NCI-H446 treated with DMSO at 0.1 percent for 48 hours (cell line): ENCODE measurements at regions not wholly inside any gene's neighbourhood (a gene's known extent, or its start where the extent isn't known, plus 50 kb on each side); places are given as distances from the start of the nearest gene placed in this dataset.
A peak's percentile ranks its signal among the peaks of the same experiment; 100 is the strongest.

Experiments
- DNase-seq: peaks from one replicate; lab custom pipeline; 2025; lab: John Stamatoyannopoulos, UW

DNA sequence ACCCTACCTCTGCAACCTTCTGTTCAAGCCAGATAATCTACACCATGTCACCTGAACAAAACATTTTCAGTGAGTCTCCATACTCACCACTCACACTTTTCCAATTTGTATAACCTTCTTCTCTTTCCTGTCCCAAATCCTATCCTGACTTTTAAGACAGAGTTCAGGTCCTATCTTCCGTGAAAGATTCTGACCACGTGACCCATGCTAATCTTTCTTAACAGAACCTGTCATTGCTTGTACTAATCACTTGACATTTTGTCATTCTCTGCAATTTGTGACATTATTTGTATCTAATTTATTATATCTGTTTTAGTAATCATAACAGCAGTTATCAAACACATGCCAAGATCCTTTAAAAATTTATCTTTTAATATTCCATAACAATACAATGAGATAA is 132.5 kb upstream of the PRLR start:
- no peak for DNase-seq

DNA sequence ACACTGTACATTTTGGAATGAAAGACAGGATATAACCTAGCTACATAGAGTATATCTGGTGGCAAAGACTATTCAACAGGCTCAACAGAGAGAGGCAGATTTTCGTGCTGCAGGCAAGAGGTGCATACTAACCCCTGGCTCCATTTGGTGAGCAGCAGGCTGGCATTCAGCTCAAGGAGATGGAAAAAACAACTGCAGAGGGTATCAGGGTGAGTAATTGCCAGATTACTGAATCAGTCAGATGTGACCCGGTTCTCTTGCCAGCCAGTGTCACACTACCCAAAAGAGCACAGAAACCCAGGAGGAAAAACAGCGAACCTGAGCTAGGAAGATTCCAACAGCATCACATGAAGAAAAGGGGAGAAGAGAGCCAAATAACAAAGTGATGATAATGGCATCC is 130.4 kb upstream of the PRLR start:
- DNase-seq, result peak; percentile 47

DNA sequence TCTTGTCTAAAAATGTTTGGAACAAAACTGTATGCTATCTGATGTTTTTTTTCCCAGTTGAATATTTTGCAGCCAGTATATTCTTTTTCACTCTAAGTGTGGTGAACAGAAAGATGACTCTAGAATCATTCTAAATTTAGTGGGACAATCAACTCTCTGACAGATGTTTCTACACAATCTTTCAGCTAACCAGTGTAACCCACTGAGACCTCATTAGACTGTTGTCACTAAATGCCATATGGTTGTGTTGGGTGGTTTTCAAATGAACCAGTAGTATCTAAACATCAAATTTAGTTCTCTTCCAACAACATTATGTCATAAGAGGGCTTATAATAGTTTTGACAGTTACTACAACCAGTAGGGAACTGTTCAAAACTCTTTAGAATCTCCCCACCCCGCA is 129.6 kb upstream of the PRLR start:
- DNase-seq, result peak; percentile 67

DNA sequence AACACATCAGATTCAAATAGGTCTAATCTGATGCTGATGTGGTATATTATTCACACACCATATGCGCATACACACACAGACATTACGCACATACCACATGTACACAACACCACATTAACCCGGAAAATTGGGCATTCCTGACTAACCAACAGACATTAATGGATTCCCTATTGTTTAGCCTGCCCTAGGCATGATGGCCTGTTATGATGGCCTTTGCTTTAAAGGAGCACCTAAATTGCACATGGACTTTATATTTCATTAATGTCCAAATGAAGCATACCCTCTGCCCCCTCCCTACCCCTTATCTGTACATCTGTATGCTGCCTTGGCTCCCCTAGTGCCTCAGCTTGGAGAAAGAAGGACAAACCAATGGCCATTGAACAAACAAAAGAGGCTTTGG is 127.7 kb upstream of the PRLR start:
- no peak for DNase-seq

DNA sequence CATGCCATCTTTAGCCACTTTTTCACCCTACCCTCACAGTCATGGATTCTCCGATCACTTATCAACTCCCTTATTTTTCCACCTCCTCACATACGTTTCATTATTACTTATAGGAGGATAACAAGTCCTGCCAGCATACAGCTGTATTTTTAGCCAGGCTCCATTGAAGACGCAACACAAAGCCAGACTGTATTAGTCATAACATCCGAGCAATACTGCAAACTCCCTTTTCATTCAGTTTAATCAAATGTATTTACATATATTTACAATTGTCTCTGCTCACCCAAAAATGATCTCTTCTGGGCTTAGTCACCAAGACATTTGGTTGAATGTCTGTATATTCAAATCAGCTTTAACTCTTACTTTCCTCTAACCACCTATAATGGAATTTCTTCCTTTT is 126.4 kb upstream of the PRLR start:
- peak; percentile 19 for DNase-seq

DNA sequence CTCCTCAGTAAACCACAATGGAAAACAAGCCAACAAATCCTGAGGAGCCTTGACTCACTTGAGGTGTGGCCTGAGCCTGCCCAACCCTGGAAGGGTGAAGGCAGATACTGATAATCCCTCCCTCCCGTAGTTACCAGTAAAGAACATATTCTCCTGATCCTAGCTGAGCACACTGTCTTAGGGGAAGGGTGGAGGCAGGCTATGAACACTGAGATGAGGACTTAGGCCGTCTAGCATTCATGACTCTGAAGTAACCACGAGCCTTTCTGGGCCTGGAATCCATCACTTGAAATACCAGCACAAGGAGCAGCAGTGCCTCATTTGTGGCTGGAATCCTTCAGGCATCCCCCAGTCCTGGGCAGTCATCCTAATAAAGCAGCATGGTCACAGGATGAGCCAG is 124.5 kb upstream of the PRLR start:
- no peak for DNase-seq

DNA sequence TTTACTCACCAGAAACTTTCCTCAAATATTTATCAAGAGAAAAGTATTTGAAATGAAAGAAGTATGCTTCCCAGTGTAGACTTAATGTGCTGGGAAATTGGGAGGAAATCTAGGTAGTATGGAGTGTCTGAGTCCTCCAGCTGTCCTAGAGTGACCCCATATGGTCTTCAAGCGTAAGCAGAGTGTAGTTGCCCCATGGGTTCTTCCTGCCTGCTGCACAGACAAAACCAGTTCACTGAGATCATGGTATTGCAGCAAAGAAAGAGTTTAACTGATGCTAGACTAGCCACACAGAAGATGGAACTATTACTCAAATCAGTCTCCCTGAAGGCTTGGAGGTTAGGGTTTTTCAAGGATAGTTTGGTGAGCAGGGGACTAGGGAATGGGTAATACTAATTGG is 114.9 kb upstream of the PRLR start:
- no peak for DNase-seq

DNA sequence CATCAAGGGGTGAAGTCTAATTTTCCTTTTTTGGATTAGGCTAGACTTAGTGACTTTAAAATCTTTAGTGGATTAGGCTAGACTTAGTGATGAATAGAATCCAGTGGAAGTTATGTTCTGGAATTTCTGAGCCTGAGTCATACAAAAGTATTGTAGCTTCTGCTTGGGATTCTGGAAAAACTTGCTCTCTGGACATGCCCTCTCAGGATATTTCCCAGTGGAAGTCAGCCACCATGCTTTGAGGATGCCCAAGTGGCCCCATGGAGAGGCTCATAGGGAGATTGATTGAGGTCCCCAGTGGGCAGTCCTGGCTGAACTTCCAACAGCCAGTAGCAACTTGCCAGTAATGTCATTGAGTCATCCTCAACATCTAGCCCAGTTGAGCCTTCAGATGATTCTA is 112.4 kb upstream of the PRLR start:
- DNase-seq, result no peak

DNA sequence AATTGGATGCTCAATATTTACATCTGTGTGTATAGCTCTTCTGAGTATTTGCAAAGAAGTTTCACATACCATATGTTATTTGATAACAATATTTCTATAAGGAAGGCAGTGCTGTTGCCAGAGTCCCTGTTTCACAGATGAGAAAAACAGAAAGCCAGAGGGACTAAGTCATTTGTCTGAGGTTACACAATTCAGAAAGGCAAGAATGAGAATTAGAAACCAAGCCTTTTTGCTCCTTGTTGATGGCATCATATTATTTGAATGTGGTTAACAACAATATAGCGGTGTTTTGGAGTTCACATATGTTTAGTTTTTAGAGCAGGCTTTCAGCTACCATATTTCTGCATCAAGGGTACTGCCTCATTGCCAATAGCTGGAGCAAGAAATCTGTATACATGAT is 110.9 kb upstream of the PRLR start:
- no peak for DNase-seq

DNA sequence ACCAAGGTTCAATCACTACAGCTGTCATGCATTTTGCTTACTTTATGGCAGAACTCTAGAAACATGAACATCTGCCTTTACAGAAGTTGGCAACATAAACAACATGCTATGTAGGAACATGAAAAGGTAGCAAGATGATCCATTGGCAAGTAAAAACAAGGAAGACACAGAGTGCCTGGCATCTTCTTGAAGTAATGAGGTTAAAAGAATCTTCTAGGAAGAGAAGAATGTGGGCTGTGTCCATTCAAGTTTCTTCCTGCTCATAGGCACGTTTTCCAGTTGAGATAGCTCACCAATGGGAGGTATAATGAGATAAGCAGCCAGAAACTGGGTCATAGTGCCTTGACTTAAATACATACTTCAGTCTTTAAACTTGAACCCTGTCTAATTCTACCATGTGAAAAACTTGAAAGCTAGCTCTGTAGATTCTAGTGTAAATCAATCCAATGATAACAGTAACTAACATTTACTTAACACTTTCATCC is 109.4 kb upstream of the PRLR start:
- no peak for DNase-seq

DNA sequence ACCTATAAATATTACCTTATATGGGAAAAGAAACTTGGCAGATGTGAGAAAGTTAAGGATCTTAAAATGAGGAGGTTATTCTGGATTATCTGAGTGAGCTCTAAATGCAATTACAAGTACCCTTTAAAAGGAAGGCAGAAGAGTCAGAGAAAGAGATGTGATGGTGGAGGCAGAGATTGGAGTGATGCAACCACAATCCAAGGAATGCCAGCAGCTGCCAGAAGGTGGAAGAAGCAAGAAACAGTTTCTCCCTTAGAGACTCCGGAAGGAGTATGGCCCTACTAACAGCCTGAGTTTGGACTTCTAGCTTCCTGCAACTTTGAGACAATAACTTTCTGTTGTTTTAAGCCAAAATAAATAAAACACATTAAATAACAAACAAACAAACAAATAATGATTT is 108.7 kb upstream of the PRLR start:
- DNase-seq, result no peak

DNA sequence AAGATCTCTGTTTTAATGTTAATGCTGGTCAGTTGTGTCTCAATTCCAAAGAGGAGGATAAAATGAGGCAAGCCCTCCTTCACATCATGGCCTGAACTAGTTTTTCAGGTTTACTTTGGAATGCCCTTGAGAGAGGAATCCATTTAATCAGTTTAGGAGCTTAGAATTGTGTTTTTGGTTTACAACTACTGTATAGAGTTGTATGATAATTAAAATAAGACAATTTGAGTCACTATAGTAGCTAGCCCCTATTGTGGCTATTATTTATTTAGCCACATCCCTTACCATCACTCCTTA is 107.8 kb upstream of the PRLR start:
- no peak for DNase-seq

DNA sequence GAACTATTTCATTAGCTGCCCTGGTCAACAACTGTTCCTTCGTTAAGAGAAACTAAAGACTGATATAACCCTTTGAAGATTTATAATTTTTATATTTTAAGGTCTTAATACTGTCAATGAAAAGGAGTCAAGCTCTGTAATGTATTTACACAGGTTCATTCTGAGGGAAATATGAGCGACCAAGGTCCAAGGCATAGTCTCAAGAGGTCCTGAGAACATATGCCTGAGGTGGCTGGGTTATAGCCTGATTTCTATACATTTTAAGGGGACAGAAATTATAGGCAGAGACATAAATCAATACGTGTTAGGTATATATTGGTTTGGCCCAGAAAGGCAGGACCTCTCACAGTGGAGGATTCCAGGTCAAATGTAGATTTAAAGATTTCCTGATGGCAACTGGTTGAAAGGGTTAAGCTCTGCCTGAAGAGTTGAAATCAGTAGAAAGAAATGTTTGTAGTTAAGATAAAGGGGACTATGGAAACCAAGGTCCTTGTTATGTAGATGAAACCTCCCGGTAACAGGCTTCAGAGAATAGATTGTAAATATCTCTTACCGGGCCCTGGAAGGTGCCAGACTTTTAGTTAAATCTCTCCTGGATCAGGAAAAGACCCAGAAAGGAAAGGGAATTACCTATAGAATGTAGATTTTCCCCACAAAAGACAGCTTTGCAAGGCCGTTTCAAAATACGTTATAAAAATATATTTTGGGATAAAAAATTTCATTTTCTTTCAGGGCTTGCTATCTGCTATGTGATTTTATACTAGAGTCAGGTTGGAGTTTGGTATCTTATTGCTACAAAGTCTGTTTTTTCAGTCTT is 107.3 kb upstream of the PRLR start:
- DNase-seq, result no peak

DNA sequence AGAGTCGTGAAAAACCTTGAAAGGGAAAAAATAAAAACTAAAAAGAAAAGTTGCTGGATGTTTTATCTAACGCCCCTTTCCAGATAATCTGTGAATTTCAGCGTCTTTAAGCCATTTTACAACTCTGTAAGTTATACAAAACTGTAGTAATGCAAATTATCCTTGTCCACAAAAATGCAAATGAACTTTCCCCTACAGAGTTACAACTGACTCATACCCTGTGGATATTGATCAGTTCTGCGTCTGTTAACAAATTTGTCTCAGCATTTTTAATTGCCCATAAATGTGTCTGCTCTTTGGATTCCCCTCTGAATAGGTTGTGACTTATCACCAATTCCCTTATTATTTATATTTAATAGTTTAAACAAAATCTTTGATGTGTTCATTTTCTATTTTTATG is 105.9 kb upstream of the PRLR start:
- DNase-seq, result no peak

DNA sequence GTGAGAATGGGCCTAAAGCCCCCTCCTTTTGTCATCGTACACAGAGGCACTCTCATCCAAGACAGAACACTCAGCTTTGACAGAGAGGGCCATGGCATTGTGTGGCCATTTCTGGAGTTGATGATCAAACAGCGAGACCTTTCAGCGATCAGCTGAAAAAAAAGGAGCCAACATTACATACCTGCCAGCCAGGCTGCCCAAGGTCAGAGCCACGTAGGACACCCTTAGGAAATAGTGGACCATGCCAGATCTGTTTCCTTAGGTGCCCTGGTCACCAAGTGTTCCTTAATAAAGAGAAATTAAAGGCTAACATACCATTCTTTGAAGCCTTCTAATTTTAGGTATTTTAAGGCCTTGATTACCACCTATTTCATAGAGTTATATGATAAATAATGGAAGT is 105.5 kb upstream of the PRLR start:
- DNase-seq, result no peak

DNA sequence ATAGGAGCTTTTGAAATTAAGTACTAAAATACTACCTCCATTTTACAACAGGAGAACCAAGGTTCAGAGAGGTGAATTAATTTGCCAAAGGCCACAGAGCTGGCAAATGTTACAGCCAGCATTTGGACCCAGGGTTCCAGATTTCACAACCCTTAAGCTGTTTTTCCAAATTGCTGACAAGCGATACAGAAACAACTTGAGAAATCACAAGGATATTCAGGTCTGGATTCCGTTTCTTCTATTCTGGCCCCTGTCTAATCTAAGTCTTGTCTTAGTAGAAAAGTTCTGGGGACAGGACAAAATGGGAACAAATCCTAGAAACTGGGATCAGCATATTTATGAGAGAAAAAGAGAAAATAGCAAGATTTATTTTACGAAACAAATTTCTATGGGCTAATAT is 103.1 kb upstream of the PRLR start:
- DNase-seq, result no peak

DNA sequence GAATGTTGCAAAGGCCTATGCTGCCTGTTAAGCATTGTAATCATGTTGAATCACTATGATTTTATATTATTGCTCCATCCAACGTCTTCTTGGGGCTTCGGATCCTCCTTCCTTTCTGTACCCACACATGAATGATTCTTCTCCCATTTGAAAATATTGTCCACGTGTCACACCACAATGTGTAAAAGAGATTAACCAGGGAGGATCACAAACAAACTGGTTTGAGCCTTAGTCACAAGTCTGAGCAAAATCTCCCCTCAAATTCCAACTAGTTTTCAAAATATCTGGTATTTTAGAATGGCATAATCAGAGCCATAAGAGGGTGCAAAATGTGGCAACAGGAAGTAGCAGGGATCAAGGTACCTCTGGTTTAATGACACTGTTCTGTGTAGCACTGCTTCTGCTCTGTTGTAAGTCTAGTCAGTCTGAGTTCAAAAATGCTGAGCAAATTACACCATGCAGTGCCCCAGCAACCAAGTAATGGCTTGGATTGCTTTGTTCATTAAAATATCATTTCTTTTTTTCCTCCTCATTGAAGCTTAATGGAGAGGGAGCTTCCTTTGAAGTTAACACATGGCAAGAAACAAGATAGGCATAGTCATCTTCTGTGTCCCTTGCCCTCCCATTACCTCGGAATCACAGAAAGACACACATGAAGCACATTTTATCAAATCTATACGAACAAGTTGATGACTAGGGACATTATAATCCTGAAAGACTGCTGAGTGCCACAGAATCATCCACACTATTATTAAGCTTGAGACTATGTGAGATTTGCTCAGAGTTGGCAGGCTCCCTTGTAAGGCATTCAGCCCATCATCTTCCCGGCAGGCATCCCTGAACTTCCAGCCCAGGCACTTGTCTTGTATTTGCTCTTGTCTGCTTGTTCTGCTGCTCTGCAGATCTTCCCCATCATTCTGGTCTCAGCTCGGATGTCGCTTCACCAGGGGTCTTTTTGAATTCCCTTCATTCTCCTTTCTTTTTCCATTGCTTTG is 102.0 kb upstream of the PRLR start:
- DNase-seq, result no peak

DNA sequence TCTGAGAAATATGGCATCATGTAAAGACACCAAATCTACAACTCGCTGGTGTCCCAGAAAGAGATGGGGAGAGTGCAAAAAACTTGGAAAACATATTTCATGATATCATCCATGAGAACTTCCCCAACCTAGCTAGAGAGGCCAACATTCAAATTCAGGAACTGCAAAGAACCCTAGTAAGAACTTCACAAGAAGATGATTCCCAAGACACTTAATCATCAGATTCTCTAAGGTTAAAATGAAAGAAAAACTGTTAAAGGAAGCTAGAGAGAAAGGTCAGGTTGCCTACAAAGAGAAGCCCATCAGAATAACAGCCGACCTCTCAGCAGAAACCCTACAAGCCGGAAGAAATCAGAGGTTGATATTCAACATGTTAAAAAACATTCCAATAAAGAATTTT is 95.5 kb upstream of the PRLR start:
- DNase-seq, result no peak

DNA sequence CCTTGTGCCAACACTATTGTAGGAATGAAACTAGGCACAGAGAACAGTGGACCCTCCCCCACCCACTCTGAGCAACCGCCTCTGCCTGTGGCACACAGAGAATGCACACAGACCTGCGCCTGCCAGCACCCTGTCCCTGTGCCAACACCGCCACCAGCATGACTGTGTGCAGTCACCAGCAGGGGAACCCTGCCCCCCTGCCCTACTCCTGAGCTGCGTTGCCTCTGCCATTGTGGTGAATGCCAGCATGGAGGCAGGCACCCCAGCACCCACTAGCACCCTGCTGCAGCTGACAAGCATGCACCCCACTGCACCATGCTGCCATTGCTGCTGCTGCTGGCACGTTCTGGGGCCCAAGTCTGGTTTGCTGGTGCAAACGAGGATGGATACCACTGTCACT is 94.4 kb upstream of the PRLR start:
- DNase-seq, result no peak

DNA sequence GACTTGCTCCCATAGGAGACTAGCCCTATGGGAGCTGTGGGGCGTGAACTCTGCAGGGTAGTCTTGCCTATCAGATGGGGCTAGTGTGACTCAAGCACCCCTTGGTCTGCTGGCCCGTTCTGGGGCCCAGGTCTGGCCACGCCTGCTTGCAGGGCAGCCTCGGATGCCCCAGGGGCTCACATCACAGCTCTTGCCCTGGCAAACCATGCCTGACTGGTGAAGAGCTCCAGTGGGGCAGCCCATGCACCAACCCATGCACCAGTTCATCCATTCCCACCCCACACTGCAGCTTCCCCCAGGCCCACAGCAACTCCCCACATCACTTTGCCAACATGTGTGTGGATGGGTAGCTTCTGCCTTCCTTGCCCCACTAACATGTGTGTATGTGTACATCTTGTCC is 93.9 kb upstream of the PRLR start:
- no peak for DNase-seq

DNA sequence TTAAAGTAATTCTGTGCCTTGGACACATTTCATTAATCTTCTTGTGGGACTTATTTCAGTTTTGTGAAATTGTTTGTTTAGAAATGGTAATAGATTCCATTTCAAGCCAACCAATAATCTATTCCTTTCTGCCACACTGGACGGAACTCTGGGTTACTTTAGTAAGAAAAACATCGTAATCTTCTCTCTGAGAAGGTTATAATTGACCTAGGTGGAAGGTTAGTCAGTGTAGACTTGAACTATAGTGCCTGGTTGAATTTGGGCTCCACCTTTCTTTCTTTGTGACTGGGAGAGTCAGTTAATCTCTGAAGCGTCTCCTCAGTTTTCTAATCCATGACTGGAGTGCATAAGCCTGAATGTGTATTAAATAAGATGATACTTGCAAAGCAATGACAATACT is 89.7 kb upstream of the PRLR start:
- no peak for DNase-seq

DNA sequence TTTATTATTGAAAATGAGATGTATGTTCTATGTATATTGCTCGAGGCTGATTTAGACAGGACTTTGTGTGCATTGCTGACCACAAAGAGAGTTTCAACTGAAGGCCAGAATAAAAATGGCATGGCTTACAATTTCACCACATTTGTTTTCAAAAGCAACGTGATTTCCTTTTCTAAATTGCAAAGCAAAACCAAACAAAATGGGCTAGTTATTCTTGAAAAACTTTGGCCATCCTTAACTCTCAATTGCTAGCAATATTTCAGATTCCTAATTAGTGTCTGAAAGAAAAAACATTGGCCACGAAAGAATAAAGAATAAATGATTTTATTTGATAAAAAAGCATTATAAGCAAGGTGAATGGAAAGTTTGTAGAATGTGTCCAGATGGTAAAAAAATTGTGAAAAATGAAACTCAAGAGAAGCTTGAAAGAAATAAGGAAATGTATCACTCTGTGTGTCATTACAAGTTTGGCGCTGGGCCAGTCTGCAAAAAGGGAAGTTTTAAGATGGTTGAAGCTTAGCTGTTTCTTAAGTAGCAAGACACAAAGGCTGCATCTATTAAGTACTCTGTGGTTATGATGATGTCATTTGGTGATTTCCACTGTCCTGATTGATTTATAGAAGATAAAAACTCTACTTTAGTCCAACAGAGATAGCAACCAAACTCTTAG is 89.2 kb upstream of the PRLR start:
- no peak for DNase-seq

DNA sequence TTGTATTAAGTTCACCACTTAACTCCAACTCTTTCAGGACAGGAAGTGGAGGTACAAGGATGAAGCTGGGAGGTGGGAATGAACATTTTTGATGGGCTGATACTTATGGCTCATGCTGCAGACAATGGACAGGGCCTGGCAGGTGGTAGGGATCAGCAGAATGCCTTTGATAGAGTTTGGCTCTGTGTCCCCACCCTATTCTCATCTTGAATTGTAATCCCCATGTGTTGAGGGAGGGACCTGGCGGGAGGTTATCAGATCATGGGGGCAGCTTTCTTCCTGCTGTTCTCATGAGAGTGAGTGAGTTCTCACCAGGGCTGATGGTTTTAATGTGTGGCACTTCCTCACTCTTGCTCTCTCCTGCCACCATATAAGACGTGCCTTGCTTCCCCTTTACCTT is 87.3 kb upstream of the PRLR start:
- no peak for DNase-seq
